ENCODE measurements at regions not wholly inside any gene's neighbourhood (a gene's known extent, or its start where the extent isn't known, plus 50 kb on each side); places are given as distances from the start of the nearest gene placed in this dataset.
"Not testable (repeated sequence)": the region's sequence is repeated elsewhere in the genome, so short reads cannot be mapped to it uniquely, and the experiment has no call there.

- DNase-seq: not testable (repeated sequence)
Measured at GRCh38 chr5:1583081-1583875, 59.5 kb upstream of the LPCAT1 start.

- DNase-seq: not testable (repeated sequence)
Measured at GRCh38 chr5:1579389-1579788, 55.6 kb upstream of the LPCAT1 start.

- not testable (repeated sequence) for DNase-seq
Measured at GRCh38 chr5:1576851-1577250, 53.1 kb upstream of the LPCAT1 start.

GRCh38 chr5:1575991-1576714 is 52.4 kb upstream of the LPCAT1 start:
- DNase-seq: not testable (repeated sequence)

- DNase-seq: not testable (repeated sequence)
Measured at GRCh38 chr5:1575491-1575890, 51.7 kb upstream of the LPCAT1 start.

- not testable (repeated sequence) for DNase-seq
Measured at GRCh38 chr5:1574023-1574318, 50.2 kb upstream of the LPCAT1 start.

GRCh38 chr5:1573217-1574022 is 49.7 kb upstream of the LPCAT1 start:
- DNase-seq: not testable (repeated sequence)

Measured in right hindlimb (tissue), 1 donor.